GM19324 (cell line): ENCODE measurements at regions not wholly inside any gene's neighbourhood (a gene's known extent, or its start where the extent isn't known, plus 50 kb on each side); places are given as distances from the start of the nearest gene placed in this dataset.
"Not testable (repeated sequence)": the region's sequence is repeated elsewhere in the genome, so short reads cannot be mapped to it uniquely, and the experiment has no call there.

Experiments used
- ATAC-seq: cut with Tn5 transposase; IDR thresholded peaks from one replicate; pipeline ENCODE4 v1.9.1; 2021; ENCODE audit warnings: mild to moderate bottlenecking, moderate library complexity; ENCODE audit not compliant: unreplicated experiment, low FRiP score

DNA sequence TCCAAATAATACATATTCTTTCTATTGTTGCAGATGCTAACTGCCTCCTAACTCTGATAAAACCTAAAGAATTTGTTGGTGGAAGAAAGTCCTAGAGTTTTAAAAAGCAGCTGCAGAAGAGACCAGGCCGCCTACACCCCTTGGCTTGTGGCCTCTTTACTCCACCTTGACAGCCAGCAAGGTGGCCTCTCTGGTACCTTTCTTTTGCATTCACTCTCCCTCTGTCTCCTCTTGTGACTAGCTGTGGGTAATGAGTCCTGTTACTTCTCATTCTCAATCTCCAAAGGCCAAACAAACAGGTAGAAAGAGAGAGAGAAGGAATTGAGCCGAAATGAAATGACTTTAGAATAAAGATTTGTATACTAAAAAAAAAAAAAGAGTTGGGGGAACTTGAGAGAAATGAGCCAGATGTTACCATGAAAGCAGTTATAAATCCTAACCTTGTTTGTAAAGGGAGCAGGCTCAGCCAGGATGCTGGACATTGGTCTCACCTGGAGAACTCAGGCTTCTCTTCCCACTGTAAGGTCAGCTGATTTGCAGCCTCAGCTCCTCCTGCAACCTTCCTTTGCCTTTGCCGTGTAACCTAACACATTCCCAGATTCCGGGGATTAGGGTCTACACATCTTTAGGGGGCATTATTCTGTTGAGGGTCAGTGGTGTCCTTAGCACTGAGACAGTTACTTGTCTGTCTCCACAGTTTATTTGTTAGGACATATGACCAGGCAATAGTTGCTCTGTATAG, 164.1 kb upstream of the IRF2BP2 start:
- no peak for ATAC-seq

DNA sequence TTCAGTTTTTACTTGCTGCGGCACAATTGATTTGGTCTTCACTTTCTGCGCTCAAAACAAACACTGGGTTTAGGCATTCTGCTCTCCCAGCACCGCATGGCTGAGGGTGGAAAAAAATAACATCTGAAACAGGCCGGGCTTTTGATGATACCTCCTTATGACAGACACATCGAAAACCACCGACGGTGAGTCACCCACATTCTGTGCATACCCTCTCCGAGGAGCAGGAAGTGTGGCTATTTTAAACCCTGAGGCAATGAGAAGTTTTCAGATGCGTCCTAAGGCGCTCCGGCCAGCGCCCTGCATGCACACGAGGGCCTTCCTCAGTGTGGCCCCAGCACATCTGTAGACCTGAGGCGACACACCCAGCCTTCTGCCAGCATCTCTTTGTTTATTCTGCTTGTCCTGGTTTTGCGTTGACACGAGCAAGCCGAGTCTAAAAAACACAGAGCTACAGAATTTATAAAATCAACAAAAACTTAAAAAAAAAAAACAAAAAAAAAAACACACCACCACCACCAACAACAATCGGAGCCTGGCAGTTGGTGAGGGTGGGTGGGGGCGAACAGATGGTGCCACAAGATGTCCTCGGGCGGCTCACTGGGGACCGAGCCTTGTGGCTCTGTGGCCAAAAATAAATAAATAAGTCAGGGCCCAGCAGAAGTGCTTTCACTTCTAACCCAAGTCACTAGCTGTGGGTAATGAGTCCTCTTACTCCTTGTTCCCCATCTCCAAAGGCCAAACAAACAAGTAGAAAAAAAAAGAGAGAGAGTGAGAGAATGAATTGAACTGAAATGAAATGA, 162.6 kb upstream of the IRF2BP2 start:
- peak; percentile 91 for ATAC-seq

DNA sequence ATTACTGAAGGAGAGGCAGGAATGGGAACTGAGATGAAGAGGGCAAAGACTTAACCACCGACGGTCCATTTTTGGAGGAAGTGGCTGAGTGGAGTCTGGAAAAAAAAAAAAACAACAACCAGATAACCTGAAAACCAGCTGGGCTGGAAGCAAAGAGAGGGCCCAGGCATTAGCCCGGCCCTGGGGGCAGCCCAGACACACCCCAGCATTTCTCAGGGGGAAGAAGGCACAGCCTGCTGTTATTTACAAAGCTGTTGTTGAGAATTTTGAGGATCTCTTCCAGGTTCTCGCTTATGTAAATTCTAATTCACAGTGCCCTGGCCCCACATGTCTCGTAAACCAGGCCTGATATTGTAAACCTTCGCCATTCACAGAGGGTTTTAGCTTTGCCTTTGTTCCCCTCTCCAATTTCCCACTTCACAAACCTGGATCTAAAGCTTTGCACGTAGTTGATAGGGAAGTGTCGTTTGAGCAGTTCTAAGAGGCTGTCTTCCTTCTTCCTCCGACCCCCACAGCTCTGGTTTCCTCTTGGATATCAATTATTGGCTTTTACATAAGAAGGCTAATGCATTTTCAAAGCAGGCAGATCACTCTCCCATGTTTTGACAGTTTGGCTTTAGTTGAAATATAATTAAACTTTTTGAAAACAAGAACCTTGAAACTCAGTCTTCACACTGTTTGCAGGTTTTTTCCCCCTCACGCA, 161.8 kb upstream of the IRF2BP2 start:
- no peak for ATAC-seq

DNA sequence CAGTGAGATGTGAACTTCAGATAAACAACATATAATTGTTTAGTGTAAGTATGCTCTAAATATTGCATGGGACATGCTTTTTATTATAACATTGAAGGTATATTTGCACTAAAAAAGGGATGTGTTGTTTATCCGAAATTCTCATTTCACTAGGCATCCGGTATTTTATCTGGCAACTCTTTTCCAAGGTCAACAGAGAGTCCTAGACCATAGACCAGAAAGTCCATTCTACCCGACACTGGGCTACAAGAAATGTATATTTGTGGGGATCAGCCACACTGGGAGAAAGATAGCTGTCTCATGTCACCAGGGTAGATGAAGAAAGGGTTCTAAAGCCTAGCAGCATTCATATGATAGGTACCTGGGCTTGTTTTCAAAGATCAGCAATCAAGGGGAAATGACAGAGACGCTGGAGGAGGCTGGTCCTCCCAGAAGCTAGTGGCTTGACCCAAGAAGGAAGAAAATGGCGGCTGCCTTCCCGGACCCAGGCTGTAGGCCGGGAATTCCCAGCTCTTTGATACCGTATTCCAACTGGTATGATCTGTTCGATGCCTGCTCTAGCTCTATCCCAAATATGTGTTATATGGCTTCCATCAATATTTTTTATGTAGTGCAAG, 161.1 kb upstream of the IRF2BP2 start:
- no peak for ATAC-seq

DNA sequence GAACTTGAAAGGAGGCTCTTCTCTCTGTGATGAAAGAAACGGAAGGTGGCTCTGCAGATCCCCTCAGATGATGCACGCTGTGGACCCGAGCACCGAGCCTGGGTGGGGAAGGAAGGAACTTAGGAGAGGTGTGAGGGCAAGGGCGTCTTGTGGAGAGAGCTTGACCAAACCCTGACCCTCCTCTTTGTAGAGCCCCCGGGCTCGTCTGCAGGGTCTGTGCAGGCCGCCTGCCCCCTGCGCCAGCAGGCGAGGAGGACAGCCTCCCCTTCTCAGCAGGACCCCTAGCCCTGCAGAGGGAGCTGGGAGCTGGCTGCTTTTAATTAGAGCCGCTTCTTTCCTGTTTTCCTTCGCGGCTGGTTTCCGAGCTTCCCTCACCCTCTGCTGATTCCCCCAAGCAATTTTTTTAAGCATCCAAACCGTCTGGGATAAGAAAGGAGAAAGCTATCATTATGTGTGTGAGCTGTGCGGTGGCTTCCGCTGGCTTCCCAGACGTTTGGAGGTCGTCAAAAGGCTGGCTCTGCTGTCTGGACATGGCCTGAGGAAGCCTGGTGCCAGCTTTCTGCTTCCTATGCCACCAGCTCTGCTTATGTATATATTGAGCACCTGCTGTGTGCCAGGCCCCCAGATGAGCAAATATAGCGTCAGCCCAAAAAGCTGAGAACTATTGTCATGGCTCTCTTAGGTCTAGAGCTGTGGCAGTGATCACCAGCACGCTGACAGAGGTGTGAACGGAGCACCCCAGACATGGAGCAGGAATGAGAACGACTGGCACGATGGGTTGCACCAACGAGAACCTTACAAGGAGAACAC, 160.2 kb upstream of the IRF2BP2 start:
- ATAC-seq, result no peak

DNA sequence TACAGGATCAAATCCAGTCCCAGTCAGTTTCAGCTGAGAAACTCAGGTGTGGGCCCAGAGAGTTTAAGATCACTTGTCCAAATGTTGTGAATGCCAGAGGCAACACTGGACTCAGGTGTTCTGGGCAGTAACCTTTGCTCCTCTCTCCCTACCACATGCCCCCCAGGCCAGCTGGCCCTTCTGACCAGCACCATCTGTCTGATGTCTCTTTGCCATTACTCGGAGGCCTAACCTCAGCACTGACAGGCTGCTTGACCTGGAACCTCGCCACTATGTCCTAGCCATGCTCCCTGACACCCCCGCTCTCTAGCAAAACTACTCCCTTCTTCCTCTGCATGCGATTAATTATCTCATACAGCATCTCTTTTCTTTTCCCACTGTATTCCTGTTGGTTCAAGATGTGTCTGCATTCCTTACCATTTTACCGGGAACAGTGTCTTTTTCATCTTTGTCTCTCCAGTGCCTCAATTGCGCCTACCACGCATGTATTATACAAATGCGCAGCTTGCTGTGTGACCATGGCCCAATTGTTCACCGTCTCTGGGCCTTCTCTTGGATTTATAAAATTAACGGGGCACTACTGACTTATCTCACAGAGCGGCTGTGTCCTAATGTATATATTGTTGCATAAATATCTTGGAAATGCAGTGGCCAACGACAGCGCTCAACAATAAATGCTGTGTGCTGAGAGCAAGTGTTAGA, 159.5 kb upstream of the IRF2BP2 start:
- no peak for ATAC-seq

DNA sequence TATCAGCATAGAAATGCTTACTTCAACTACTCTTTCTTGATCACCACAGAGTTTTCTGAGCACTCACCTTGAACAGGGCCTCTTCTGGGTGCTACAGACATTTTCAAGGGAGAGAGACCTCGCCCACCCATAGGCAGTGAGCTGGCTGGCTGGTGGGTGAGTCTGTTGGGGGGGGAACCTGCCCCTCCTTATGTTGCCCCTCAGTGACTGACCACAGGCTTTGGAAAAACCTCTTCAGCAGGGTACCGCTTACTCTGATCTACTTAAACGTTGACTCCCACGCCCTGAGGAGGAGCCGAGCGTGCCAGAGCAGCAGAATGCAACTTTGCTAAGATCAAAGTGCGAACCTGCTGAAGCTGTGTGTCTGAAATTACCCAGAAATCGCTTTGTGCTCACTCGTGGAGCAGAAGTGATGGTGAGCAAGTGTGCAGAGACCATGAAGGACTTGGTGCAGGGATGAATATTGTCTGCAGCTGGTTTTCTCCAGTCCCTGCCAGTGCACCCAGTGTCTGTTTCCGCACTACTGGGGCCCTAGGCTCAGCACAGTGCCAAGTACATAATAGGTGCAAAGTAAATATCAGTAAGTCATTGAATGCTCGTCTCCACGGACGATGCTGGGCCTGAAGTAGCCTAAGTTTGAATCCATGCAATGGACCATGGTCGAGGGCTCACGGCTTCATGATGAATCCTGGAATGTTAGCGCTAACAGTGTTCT, 158.7 kb upstream of the IRF2BP2 start:
- no peak for ATAC-seq

DNA sequence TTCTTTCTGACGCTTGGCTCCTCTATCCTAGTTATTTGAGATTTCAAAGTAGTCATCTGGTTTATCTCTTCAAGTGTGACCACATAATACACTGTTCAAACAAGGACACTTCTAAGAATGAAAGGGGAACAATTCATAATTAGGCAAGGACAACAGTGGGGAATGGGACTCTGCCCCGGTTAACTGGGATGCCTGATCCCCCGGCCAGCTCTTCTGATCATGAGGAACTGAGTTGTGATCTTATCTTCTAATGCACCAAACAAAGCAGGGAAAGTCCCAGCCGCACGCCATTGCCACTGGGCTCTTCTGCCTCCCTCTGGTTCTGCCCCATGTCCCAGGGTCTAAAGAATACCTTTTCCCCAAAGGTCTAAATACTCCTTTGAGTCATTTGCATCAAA, 158.2 kb upstream of the IRF2BP2 start:
- no peak for ATAC-seq

DNA sequence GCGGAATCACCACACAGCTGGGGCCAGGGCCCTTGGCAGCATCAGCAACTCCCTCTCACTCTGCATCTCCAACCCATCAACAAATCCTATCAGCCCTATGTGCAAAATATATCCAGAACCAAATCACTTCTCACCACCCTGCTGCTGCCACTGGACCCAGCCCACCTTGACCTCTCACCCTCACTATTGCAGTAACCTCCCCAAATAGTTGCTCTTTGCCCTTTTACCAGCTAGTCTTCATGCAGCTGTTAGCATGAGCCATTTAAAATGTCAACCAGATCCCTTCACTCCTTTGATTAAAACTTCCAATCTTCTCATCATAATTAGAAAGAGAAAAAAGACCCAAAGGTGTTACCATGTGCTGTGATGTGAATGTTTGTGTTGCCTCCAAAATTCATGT, 155.7 kb upstream of the IRF2BP2 start:
- no peak for ATAC-seq

DNA sequence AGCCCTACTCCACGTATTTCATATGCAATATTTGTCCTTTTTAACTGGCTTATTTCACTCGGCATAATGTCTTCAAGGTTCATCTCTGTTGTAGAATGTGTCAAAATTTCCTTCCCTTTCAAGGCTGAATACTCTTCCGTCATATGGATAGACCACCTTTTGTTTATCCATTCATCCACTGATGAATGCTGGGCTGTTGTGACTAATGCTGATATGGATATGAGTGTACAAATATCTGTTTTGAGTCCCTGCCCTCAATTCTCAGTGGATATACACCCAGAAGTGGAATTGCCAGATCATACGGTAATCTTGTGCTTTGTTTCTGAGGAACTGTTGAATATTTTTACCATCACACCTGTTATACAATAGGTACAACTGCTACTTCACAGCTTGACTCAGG, 155.2 kb upstream of the IRF2BP2 start:
- ATAC-seq, result no peak

DNA sequence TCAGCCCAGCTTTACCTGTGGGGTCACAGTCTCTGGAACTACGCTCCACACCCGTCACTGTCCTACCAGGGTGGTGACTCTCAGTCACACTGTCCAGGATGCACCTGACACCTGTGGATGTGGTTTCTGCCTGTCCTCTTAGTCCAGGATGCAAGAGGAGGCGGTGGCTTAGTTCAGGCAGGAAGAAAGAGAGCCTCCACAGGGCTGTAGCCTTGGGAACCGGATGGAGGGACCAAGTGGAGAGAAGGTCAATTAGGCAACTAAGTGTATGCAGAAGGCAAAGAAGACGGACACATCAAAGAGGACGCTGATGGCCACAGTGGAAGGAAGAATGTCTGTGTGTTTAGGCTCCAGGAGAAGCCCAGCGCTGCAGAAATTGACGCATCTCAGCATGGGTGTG, 153.9 kb upstream of the IRF2BP2 start:
- ATAC-seq, result no peak

DNA sequence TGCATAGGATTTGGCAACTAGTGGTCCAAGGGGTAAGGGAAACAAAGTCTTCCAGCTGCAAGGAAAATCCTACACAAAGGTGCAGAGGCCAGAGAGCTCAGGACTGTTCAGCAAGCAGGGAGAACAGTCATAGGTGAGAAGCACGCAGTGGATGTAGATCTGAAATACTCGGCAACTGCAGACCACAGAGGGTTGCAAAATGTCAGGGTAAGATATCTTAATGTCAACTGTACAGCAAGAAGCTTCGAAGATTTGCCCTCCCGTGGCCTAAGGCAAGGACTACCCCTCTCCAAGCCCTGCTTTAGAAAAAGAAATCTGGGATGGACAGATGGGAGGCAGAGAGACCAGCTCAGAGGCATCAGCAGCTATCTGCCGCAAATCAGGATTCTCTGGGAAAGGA, 153.4 kb upstream of the IRF2BP2 start:
- ATAC-seq, result no peak

DNA sequence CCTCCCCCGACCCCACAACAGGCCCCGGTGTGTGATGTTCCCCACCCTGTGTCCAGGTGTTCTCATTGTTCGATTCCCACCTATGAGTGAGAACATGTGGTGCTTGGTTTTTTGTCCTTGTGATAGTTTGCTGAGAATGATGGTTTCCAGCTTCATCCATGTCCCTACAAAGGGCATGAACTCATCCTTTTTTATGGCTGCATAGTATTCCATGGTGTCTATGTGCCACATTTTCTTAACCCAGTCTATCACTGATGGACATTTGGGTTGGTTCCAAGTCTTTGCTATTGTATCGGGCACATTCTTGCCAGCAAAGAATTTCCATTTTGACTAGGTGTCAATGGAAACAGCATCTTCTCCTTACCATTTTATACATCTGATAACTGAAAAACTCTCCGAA, 152.1 kb upstream of the IRF2BP2 start:
- ATAC-seq, result not testable (repeated sequence)

DNA sequence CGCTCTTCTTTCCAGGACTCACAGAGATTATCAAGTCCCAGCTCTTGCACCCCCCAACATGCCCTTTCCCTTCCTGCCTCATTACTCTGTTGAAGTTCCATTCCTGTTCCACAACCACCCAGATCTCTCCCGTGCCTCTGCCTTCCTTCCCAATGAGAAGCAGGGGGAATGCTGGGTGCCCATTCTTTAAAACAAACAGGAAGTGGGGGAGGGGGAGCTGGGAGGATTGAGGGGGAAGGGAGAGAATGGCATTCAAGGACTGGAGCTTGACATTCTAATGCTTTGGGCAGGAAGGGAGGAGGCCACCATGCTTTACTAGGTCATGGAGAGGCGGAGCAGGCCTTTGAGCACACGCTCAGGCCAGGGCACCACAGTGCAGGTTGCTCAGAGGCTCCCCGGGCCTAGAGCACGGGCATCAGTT, 150.3 kb upstream of the IRF2BP2 start:
- ATAC-seq, result no peak

DNA sequence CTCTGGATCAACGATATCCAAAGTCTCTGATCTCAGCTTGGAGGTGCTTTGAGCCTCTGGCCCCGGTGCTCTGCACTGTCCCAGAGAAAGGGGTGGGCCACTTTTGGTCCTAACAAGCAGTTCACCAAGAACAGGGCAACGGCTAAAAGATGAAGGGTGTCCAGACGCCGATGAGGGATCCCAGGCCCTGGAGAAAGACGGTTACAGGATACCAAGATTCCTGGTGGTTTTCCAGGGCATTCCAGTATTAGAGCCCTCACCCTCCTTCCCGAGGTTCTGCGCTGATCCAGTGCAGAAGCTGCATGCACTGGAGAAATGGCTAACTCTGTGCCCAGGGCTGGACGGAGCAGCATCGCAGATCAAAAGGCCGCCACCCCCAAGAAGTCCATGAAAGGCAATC, 149.9 kb upstream of the IRF2BP2 start:
- ATAC-seq, result no peak

DNA sequence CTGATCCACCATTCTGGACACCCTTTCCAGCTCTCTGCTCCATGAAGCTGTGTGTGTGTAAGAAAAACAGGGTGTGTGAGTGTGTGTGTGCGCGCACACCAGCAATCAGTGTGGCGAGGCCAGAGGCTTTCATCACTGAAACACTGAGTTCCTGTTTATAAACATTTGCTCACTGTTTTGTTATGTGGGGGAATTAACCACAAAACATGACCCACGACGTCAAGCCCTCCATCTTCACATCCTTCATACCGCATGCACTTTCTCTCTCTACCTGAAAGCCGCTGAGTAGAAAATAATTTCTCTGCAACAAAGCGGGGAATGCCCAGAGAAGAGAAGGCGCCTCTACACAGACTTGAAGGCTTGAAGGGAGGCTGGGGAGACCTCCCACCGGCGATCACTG, 148.9 kb upstream of the IRF2BP2 start:
- no peak for ATAC-seq

DNA sequence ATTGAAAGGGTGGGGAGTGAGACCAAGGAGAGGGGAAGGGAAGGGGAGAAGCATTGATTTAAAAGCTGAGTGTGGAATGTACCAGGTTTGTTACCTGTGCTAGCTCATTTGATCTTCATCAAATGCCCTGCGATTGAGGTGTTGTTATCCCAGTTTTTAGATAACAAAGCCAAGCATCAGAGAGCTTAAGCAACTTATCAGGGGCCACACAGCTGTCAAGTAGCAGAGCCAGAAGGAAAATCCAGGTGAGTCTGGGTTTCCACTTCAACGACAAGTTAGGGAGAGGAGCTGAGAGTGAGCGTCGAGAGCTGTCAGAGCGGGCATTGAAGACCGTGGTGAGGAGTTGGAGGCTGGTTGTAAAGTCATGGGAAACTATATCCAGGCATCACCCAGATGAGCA, 146.9 kb upstream of the IRF2BP2 start:
- ATAC-seq, result no peak

DNA sequence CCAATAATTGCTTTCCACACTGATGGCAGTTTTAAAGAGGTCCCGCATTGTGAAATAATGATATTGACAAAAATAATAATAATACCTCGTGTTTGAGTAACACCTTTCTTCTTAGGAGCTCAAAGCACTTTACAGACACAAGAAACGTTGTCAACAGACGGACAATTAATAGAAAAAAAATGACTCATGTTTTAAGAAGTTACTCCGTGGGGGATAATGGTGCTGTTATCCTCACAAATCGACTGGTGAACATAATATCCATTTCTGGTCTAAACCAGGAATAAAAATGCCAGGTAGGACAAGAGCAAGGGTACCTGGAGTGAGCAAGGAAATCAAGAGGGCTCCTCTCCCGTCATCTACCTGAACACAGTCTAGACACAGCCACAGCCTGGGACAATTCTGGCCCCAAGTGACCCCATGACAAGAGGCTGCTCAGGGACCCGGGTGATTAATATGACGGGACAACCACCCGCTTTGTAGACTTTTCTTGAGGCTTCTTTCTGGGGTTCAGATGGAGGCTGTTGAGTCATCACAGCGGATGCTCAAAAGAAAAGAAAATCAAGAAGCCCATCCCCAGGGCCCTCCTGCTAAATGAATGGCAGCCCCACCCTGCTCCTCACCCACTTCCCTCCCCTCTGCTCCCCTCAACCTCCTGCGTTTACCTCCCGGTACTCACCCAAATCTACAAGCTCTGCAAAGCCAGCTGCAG, 146.2 kb upstream of the IRF2BP2 start:
- no peak for ATAC-seq
